Progenitor cell of endocrine pancreas (in vitro differentiated cells): ENCODE measurements at regions not wholly inside any gene's neighbourhood (a gene's known extent, or its start where the extent isn't known, plus 50 kb on each side); places are given as distances from the start of the nearest gene placed in this dataset. TPM values are rescaled to one million over a fixed set of nuclear protein-coding genes. Genes with fewer than 3 reads are reported as not detected.

Source experiments
- DNase-seq: peaks from one replicate; pipeline ENCODE4 v3.0.0; 2021; ENCODE audit warnings: low spot score; ENCODE audit not compliant: unreplicated experiment
- H3K27ac Mint-ChIP-seq: 2 replicates; pipeline ENCODE4 v1.8.0; 2021; ENCODE audit warnings: mild to moderate bottlenecking, moderate library complexity, mixed read lengths
- H3K27me3 Mint-ChIP-seq: 2 replicates; pipeline ENCODE4 v1.8.0; 2021; ENCODE audit warnings: mixed read lengths
- H3K36me3 Mint-ChIP-seq: 2 replicates; pipeline ENCODE4 v1.8.0; 2022; ENCODE audit warnings: mixed read lengths; ENCODE audit not compliant: insufficient read depth
- H3K4me1 Mint-ChIP-seq: 2 replicates; pipeline ENCODE4 v1.8.0; 2021; ENCODE audit warnings: low read depth, mixed read lengths
- H3K4me3 Mint-ChIP-seq: 2 replicates; pipeline ENCODE4 v1.8.0; 2021; ENCODE audit warnings: low read depth, mild to moderate bottlenecking, moderate library complexity, mixed read lengths
- H3K9me3 Mint-ChIP-seq: 2 replicates; pipeline ENCODE4 v1.8.0; 2021; ENCODE audit warnings: low read depth, mixed read lengths
- microRNA-seq: library from miRNA; unstranded; fragments of <30 nt; microRNA quantifications from one replicate; pipeline ENCODE4 v1.1.0, GENCODE V29; 2020; ENCODE audit warnings: borderline number of aligned reads; ENCODE audit not compliant: unreplicated experiment
- TF ChIP-seq, protein P1 (sequence below): fragments of 200-600 bp; sonication (generic); IDR thresholded peaks from one replicate; pipeline ENCODE4 v1.5.0; 2021; ENCODE audit warnings: antibody characterized with exemption, mild to moderate bottlenecking; ENCODE audit not compliant: unreplicated experiment

DNA sequence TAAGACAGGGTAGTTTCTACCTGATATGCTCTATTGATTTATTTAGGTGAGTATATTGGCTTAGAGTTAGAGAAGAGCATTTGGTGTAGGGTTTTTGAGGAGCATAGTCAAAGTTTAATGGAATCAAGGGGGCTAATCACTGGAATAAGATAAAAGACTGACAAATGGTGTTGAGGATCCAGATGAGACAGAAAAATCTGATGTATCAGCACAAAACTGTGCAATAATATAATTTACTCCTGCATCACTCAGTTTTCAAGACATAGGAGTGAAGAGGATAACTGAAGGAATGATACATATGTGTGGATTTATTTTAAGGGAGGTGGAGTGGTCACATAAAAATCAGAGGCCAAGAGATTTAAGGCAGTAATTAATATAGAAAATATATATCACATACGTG is 339.2 kb downstream of the NYAP2 start:
- Mint-ChIP-seq H3K4me3 (no peak overlapping the region), H3K27me3 (no peaks in the 10 kb centered on the region)

DNA sequence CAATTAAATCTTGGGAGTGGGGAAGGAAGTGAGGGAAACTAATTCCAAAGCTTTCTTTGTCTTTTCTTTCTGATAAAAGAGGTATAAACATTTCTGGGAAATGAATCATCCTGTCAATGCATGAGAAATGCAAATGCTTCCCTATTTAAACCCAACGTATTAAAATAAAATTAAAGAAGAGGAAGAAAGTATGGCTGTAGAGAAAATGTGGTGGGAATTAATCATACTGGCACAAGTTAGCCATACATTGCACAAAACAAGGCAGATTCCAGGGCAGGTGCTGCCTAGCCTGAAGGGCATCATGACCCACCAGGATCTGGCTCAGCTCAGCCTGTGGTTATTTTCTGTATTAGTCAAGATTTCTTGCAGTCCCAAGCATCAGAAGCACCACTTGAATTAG is 338.0 kb downstream of the NYAP2 start:
- no peak for DNase-seq
- H3K4me1 Mint-ChIP-seq, result no peaks in the 10 kb centered on the region
- no peak overlapping the region for H3K27ac Mint-ChIP-seq
- H3K9me3 Mint-ChIP-seq, result no peaks in the 10 kb centered on the region
- TF ChIP-seq, protein P1, sequence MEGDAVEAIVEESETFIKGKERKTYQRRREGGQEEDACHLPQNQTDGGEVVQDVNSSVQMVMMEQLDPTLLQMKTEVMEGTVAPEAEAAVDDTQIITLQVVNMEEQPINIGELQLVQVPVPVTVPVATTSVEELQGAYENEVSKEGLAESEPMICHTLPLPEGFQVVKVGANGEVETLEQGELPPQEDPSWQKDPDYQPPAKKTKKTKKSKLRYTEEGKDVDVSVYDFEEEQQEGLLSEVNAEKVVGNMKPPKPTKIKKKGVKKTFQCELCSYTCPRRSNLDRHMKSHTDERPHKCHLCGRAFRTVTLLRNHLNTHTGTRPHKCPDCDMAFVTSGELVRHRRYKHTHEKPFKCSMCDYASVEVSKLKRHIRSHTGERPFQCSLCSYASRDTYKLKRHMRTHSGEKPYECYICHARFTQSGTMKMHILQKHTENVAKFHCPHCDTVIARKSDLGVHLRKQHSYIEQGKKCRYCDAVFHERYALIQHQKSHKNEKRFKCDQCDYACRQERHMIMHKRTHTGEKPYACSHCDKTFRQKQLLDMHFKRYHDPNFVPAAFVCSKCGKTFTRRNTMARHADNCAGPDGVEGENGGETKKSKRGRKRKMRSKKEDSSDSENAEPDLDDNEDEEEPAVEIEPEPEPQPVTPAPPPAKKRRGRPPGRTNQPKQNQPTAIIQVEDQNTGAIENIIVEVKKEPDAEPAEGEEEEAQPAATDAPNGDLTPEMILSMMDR, result no peak
- no peaks in the 10 kb centered on the region for H3K27me3 Mint-ChIP-seq
- no peak overlapping the region for H3K4me3 Mint-ChIP-seq
- H3K36me3 Mint-ChIP-seq, result no peaks in the 10 kb centered on the region

More for the DNA sequence above, 339.2 kb downstream of the NYAP2 start:
- Mint-ChIP-seq H3K36me3 (no peaks in the 10 kb centered on the region), H3K27ac (no peak overlapping the region), H3K4me1 (no peaks in the 10 kb centered on the region), H3K9me3 (peaks cover 6% of the 10 kb centered on the region)
- no peak for DNase-seq
- TF ChIP-seq, protein P1, result no peak

DNA sequence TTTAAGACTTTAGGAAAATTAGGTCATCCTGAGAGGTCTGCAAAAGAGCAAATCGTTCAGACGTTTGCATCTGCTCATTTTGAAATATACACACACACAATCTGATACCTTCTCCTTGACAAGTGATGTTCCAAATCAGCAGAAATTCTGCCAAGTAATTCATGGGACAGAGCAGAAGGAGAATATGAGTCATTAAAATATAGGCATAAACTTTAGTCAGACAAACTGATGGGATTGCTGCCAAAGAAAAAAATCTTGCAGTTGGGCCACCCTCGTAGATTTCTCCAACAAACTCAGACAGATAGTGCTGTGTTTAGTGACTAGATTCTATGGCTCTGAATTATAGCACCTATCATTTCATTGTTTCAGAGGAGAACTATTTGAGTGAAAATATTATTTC is 336.3 kb downstream of the NYAP2 start:
- no peaks in the 10 kb centered on the region for H3K27me3 Mint-ChIP-seq
- TF ChIP-seq, protein P1, result no peak
- no peak overlapping the region for H3K4me3 Mint-ChIP-seq
- no peaks in the 10 kb centered on the region for H3K9me3 Mint-ChIP-seq
- no peaks in the 10 kb centered on the region for H3K36me3 Mint-ChIP-seq
- DNase-seq, result no peak
- no peak overlapping the region for H3K27ac Mint-ChIP-seq
- no peaks in the 10 kb centered on the region for H3K4me1 Mint-ChIP-seq

DNA sequence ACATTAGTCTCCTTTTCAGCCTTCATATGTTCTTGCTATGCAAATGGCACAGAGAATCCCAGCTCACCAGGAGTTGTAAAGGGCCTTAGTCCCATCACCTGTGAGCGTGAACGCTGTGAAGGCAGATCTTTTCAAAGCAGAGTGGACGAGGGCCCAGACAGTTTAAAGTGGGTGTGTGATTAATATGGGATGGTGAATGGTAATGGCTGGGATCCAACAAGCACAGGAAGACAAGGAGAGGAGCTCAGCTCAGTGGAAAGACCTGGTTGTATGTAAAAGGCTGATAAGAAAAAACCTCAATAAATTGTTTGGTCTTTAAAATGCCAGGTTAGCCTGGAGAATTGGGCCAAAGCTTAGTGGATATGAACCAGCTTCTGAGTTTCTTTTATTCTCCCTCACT is 326.2 kb downstream of the NYAP2 start:
- H3K27ac Mint-ChIP-seq, result no peak overlapping the region

More for the DNA sequence above, 326.2 kb downstream of the NYAP2 start:
- H3K27me3 Mint-ChIP-seq, result no peaks in the 10 kb centered on the region
- peaks cover 3% of the 10 kb centered on the region for H3K9me3 Mint-ChIP-seq
- DNase-seq, result no peak
- TF ChIP-seq, protein P1, result no peak
- no peaks in the 10 kb centered on the region for H3K4me1 Mint-ChIP-seq
- no peaks in the 10 kb centered on the region for H3K36me3 Mint-ChIP-seq
- no peak overlapping the region for H3K4me3 Mint-ChIP-seq

Small RNAs in the stretch of these regions (microRNA-seq; reads per million reads assigned to microRNA genes)
- not detected for gene MIR5702
